Activated CD8-positive, alpha-beta T cell treated with anti-CD3 and anti-CD28 coated beads for 36 hours (primary cell): ENCODE measurements at regions not wholly inside any gene's neighbourhood (a gene's known extent, or its start where the extent isn't known, plus 50 kb on each side); places are given as distances from the start of the nearest gene placed in this dataset.

ENCODE experiments used
- ATAC-seq: fragments of 200-7000 bp; cut with Tn5 transposase; one replicate; pipeline ENCODE4 v1.10.0; 2021; ENCODE audit warnings: mild to moderate bottlenecking, moderate library complexity
- CTCF ChIA-PET: fragments of 350-600 bp; sonication (Branson Sonifier 250); formaldehyde crosslinking; loops from one replicate; lab custom pipeline; 2021; ENCODE audit warnings: antibody characterized with exemption; lab: Charles Lee
- POLR2A ChIA-PET: fragments of 350-600 bp; sonication (Branson Sonifier 250); formaldehyde crosslinking; loops from one replicate; lab custom pipeline; 2021; ENCODE audit warnings: antibody characterized with exemption; lab: Charles Lee
- DNase-seq: peaks from one replicate; pipeline ENCODE4 v3.0.0-alpha.2; 2020
- H3K27ac Mint-ChIP-seq: one replicate; pipeline ENCODE4 v1.8.0; 2021; ENCODE audit warnings: mild to moderate bottlenecking, mixed read lengths
- H3K27me3 Mint-ChIP-seq: one replicate; pipeline ENCODE4 v1.8.0; 2021; ENCODE audit warnings: mixed read lengths
- H3K36me3 Mint-ChIP-seq: one replicate; pipeline ENCODE4 v1.8.0; 2021; ENCODE audit warnings: low read depth, mixed read lengths
- H3K4me1 Mint-ChIP-seq: one replicate; pipeline ENCODE4 v1.8.0; 2021; ENCODE audit warnings: low read depth, mixed read lengths
- H3K4me3 Mint-ChIP-seq: one replicate; pipeline ENCODE4 v1.8.0; 2021; ENCODE audit warnings: mild to moderate bottlenecking, moderate library complexity, mixed read lengths
- H3K9me3 Mint-ChIP-seq: one replicate; pipeline ENCODE4 v1.8.0; 2021; ENCODE audit warnings: mixed read lengths
- CTCF ChIP-seq: fragments of 200-600 bp; IDR thresholded peaks from one replicate; pipeline ENCODE4 v1.8.0; 2022; ENCODE audit warnings: antibody characterized with exemption, mild to moderate bottlenecking
- intact Hi-C: fragments of 100-400 bp; cut with micrococcal nuclease; formaldehyde crosslinking; loops from one replicate; pipeline ENCODE4 v1.10.0; 2022

DNA sequence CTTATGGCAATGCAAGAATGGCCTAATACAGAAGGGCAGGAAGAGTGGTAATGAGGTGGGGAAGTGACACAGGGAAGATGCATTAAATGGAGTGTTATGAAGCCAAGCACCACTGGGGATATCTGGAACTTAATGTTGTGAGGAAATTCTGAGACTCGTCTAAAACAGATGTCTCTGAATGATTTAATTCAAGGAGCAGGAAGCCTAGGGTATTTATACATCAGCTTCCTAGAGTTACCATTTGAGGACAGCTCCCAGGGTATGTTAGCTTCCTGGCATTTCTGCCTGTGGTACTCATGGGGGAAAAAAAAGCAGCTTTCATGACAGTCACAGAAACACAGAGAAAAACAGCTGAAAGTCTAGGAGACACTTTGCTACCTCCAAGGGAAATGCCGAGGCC, 989.5 kb downstream of the CBLN2 start:
- Mint-ChIP-seq H3K36me3 (no peaks in the 10 kb centered on the region), H3K4me1 (no peaks in the 10 kb centered on the region), H3K27ac (no peak overlapping the region), H3K27me3 (no peaks in the 10 kb centered on the region), H3K4me3 (no peak overlapping the region), H3K9me3 (peaks cover 2% of the 10 kb centered on the region)
- ATAC-seq (no peak), DNase-seq (no peak)
- ChIA-PET CTCF (no interaction called here), POLR2A (no interaction called here)
- intact Hi-C loops = no loop called here
- TF ChIP-seq CTCF = no peak

DNA sequence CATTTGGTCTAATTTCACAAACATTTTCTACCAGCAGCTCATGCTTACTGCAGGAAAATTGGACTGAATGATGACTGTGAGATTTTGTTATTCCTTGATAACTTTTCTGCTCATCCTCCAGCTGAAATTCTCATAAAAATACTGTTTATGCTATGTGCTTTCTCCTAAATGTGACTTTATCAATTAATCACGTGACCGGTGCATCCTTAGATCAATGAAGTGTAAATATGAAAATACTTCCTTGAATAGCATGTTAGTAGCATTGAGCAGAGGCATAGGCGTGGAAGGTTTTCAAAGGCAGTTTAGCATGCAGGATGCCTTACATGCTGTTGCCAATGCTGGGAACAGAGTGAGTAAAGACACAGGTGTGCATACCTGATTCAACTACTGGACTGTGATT, 1002.5 kb downstream of the CBLN2 start:
- H3K4me3 Mint-ChIP-seq = no peak overlapping the region
- ChIA-PET CTCF (no interaction called here), POLR2A (no interaction called here)
- no peaks in the 10 kb centered on the region for H3K36me3 Mint-ChIP-seq
- ATAC-seq (no peak), DNase-seq (no peak)
- peaks cover 7% of the 10 kb centered on the region for H3K9me3 Mint-ChIP-seq
- H3K27me3 Mint-ChIP-seq = no peaks in the 10 kb centered on the region
- no peak for TF ChIP-seq CTCF
- no peaks in the 10 kb centered on the region for H3K4me1 Mint-ChIP-seq
- intact Hi-C loops = no loop called here
- H3K27ac Mint-ChIP-seq = no peak overlapping the region

- no peak for ATAC-seq
- TF ChIP-seq CTCF = no peak
- H3K4me3 Mint-ChIP-seq = no peak overlapping the region
- CTCF ChIA-PET = no interaction called here
- no peak for DNase-seq
- no peaks in the 10 kb centered on the region for H3K36me3 Mint-ChIP-seq
- no peaks in the 10 kb centered on the region for H3K27me3 Mint-ChIP-seq
- POLR2A ChIA-PET = no interaction called here
- H3K27ac Mint-ChIP-seq = no peak overlapping the region
- H3K4me1 Mint-ChIP-seq = no peaks in the 10 kb centered on the region
- intact Hi-C loops = no loop called here
- H3K9me3 Mint-ChIP-seq = no peaks in the 10 kb centered on the region
These were observed 1014.3 kb downstream of the CBLN2 start for GRCh38 chr18:71529703-71530303.

- Mint-ChIP-seq H3K27me3 (no peaks in the 10 kb centered on the region), H3K27ac (no peak overlapping the region), H3K36me3 (no peaks in the 10 kb centered on the region), H3K4me3 (no peak overlapping the region), H3K4me1 (no peaks in the 10 kb centered on the region), H3K9me3 (no peaks in the 10 kb centered on the region)
- intact Hi-C loops = no loop called here
- ChIA-PET CTCF (no interaction called here), POLR2A (no interaction called here)
- ATAC-seq (no peak), DNase-seq (no peak)
- TF ChIP-seq CTCF = no peak
These were observed 1020.4 kb downstream of the CBLN2 start for GRCh38 chr18:71523483-71524435.

DNA sequence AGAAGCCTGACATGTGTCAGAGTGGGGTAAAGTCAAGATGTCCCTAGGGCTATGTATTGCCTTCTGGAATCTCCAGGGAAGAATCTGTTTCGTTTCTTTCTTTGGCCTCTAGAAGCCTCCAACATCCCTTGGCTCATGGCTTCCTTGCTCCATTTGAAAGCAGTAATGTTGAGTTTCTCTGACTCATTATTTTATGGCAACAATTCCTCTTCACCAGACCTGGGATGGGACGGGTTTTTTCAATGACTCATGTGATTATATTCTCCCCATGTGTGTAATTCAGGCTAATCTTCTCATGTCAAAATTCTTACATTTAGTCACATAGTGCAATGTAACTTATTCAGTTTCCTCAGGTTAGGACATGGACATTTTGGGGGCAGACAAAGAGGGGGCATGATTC, 1038.6 kb downstream of the CBLN2 start:
- no peaks in the 10 kb centered on the region for H3K36me3 Mint-ChIP-seq
- DNase-seq = no peak
- H3K4me3 Mint-ChIP-seq = no peak overlapping the region
- H3K27me3 Mint-ChIP-seq = no peaks in the 10 kb centered on the region
- TF ChIP-seq CTCF = no peak
- ATAC-seq = no peak
- H3K9me3 Mint-ChIP-seq = peaks cover 10% of the 10 kb centered on the region
- no peaks in the 10 kb centered on the region for H3K4me1 Mint-ChIP-seq
- no peak overlapping the region for H3K27ac Mint-ChIP-seq
- POLR2A ChIA-PET = no interaction called here
- CTCF ChIA-PET = no interaction called here
- intact Hi-C loops = no loop called here
